GM12878 (cell line): ENCODE measurements at regions not wholly inside any gene's neighbourhood (a gene's known extent, or its start where the extent isn't known, plus 50 kb on each side); places are given as distances from the start of the nearest gene placed in this dataset.

Experiments
- ATAC-seq: fragments of 200-7000 bp; cut with Tn5 transposase; 3 replicates; pipeline ENCODE4 v1.9.1; 2020; ENCODE audit warnings: mild to moderate bottlenecking, moderate library complexity
- BruUV-seq: library from RNA; stranded (reverse); fragments of 400-500 nt; replicated peaks from 2 replicates; lab custom pipeline; 2021; lab: Mats Ljungman, UMichigan
- CTCF ChIA-PET: fragments of 300-600 bp; sonication (Branson Sonifier 250); formaldehyde crosslinking; extraction: SDS; loops from one replicate; lab custom pipeline; 2021; ENCODE audit warnings: inconsistent platforms; lab: Yijun Ruan, JAX
- POLR2A ChIA-PET: fragments of 350-600 bp; formaldehyde crosslinking; extraction: SDS; loops from one replicate; lab custom pipeline; 2021; ENCODE audit warnings: inconsistent platforms; lab: Charles Lee
- RAD21 ChIA-PET: fragments of 300-600 bp; sonication (Branson Sonifier 250); formaldehyde crosslinking; loops from one replicate; lab custom pipeline; 2023; ENCODE audit warnings: antibody characterized with exemption; ENCODE audit not compliant: unreplicated experiment; lab: Charles Lee
- SMC1A ChIA-PET: fragments of 300-600 bp; sonication (Branson Sonifier 250); formaldehyde crosslinking; loops from one replicate; lab custom pipeline; 2023; ENCODE audit not compliant: unreplicated experiment, uncharacterized antibody; lab: Charles Lee
- DNase-seq: peaks from one replicate; pipeline ENCODE4 v3.0.0-alpha.2; 2011; ENCODE audit warnings: low read depth, low spot score
- FAIRE-seq: peaks from 3 replicates; lab custom pipeline; 2011; peaks lifted over from hg19 to GRCh38; lab: Jason Lieb, UNC
- H2AFZ ChIP-seq: 2 replicates; pipeline ENCODE4 v1.6.0; 2011; ENCODE audit warnings: low read depth, low read length, control low read depth; ENCODE audit not compliant: control insufficient read depth
- H3K27ac ChIP-seq: 2 replicates; pipeline ENCODE4 v1.5.1; 2011; ENCODE audit warnings: control low read depth; ENCODE audit not compliant: control insufficient read depth, insufficient read depth
- H3K27me3 ChIP-seq, 2 experiments: replicated peaks in 1 of 2; 2 replicates each; pipeline versions ENCODE4 v1.6.0 to v1.6.1; 2011; ENCODE audit warnings: low read length in 1 of 2; ENCODE audit not compliant: control insufficient read depth in 2 of 2, insufficient read depth in 2 of 2
- H3K36me3 ChIP-seq, 2 experiments: 2 replicates each; pipeline ENCODE4 v1.5.1; 2011; ENCODE audit warnings: low read length in 1 of 2; ENCODE audit not compliant: control insufficient read depth in 2 of 2, insufficient read depth in 2 of 2
- H3K4me1 ChIP-seq: 2 replicates; pipeline ENCODE4 v1.6.1; 2011; ENCODE audit warnings: mild to moderate bottlenecking, low read length, moderate library complexity, mixed read lengths; ENCODE audit not compliant: control insufficient read depth, insufficient read depth
- H3K4me2 ChIP-seq: 2 replicates; pipeline ENCODE4 v1.6.0; 2011; ENCODE audit warnings: control low read depth; ENCODE audit not compliant: control insufficient read depth, insufficient read depth
- H3K4me3 ChIP-seq: fragments of 200-600 bp; sonication (generic); 2 replicates; pipeline ENCODE4 v1.5.1; 2016
- H3K79me2 ChIP-seq: 2 replicates; pipeline ENCODE4 v1.6.0; 2011; ENCODE audit warnings: low read length; ENCODE audit not compliant: control insufficient read depth, insufficient read depth
- H3K9ac ChIP-seq: 2 replicates; pipeline ENCODE4 v1.8.0; 2011; ENCODE audit warnings: low read length, control low read depth, mixed read lengths; ENCODE audit not compliant: control insufficient read depth, insufficient read depth
- H3K9me3 ChIP-seq: replicated peaks from 3 replicates; pipeline ENCODE4 v1.5.1; 2011; ENCODE audit warnings: mild to moderate bottlenecking, low read length; ENCODE audit not compliant: control insufficient read depth, insufficient read depth
- H4K20me1 ChIP-seq: 2 replicates; pipeline ENCODE4 v1.6.0; 2011; ENCODE audit not compliant: control insufficient read depth, insufficient read depth
- E2F8 ChIP-seq: fragments of 450-650 bp; IDR thresholded peaks from 2 replicates; pipeline ENCODE4 v1.6.1; 2018; ENCODE audit warnings: mild to moderate bottlenecking, low read depth, moderate library complexity; ENCODE audit not compliant: partially characterized antibody
- EED ChIP-seq: sonication (generic); IDR thresholded peaks from 2 replicates; pipeline ENCODE4 v1.6.1; 2016; ENCODE audit warnings: antibody characterized with exemption, low read depth
- ETV6 ChIP-seq, 2 experiments: fragments of 450-650 bp in 1 of 2; IDR thresholded peaks in 1 of 2; conservative IDR thresholded peaks in 1 of 2; 2 replicates each; pipeline ENCODE4 v1.6.1; 2014; ENCODE audit warnings: antibody characterized with exemption in 1 of 2, borderline replicate concordance in 1 of 2, low read depth in 1 of 2, mild to moderate bottlenecking in 1 of 2, moderate library complexity in 1 of 2
- MAX ChIP-seq: IDR thresholded peaks from 2 replicates; pipeline ENCODE4 v1.6.1; 2012; ENCODE audit warnings: low read depth, low read length, improper control_type of control experiment
- MLLT1 ChIP-seq: fragments of 450-650 bp; IDR thresholded peaks from 2 replicates; pipeline ENCODE4 v1.6.1; 2016; ENCODE audit warnings: mild to moderate bottlenecking
- RAD21 ChIP-seq: IDR thresholded peaks from 2 replicates; pipeline ENCODE4 v1.6.1; 2011; ENCODE audit warnings: mild to moderate bottlenecking, low read depth, low read length, moderate library complexity; ENCODE audit not compliant: insufficient read depth
- SP1 ChIP-seq: IDR thresholded peaks from one replicate; pipeline ENCODE4 v1.6.1; 2011; ENCODE audit warnings: low read depth, low read length
- SREBF1 ChIP-seq: IDR thresholded peaks from 2 replicates; pipeline ENCODE4 v1.6.1; 2012; ENCODE audit warnings: mild to moderate bottlenecking, low read length
- TCF12 ChIP-seq: IDR thresholded peaks from 2 replicates; pipeline ENCODE4 v1.6.1; 2011; ENCODE audit warnings: low read depth, mild to moderate bottlenecking, low read length
- TCF3 ChIP-seq: IDR thresholded peaks from 2 replicates; pipeline ENCODE4 v1.6.1; 2012; ENCODE audit warnings: low read depth, mild to moderate bottlenecking, low read length, borderline replicate concordance; ENCODE audit not compliant: insufficient read depth
- ZNF384 ChIP-seq: IDR thresholded peaks from 2 replicates; pipeline ENCODE4 v1.6.1; 2012; ENCODE audit warnings: low read depth, mild to moderate bottlenecking, low read length, improper control_type of control experiment, borderline replicate concordance
- WGBS: methylation state at CpG from one replicate; pipeline ENCODE4 v1.1.6; 2016; ENCODE audit warnings: low lambda C conversion rate; ENCODE audit not compliant: insufficient replicate concordance, insufficient coverage; ENCODE audit errors: missing lambda C conversion rate; 5-methylcytosine and 5-hydroxymethylcytosine counted together
- in situ Hi-C: fragments of 300-500 bp; cut with MboI; formaldehyde crosslinking; loops from 9 replicates; pipeline ENCODE4 v1.14.3; 2018; ENCODE audit warnings: mixed read lengths
- intact Hi-C: fragments of 100-400 bp; cut with micrococcal nuclease; formaldehyde crosslinking; loops from one replicate; pipeline ENCODE4 v1.14.2; 2022; ENCODE audit not compliant: unreplicated experiment

GRCh38 chr3:132874701-132875100, 152.5 kb upstream of the NPHP3 start:
- Histone ChIP-seq H3K4me1 (no peaks in the 10 kb centered on the region), H3K36me3 (no peaks in the 10 kb centered on the region), H3K79me2 (no peaks in the 10 kb centered on the region), H3K4me3 (no peak overlapping the region), H3K9me3 (no peaks in the 10 kb centered on the region), H3K27me3 (no peaks in the 10 kb centered on the region; a peak in 2 of 4 replicates)
- in situ Hi-C loops: no loop called here
- intact Hi-C loops: no loop called here
- POLR2A ChIA-PET: no interaction called here
- RAD21 ChIA-PET: no interaction called here
- SMC1A ChIA-PET: no interaction called here
- WGBS: 0% methylated on average over 1 of the region's 1 CpG
- no TSS peak for BruUV-seq
- TF ChIP-seq ZNF384: no peak
- TF ChIP-seq, all 136 proteins: peak for 0
- no peak overlapping the region for H3K27ac ChIP-seq
- FAIRE-seq (no peak), ATAC-seq (no peak), DNase-seq (no peak)
- H4K20me1 ChIP-seq: no peaks in the 10 kb centered on the region
- no peak overlapping the region for H2AFZ ChIP-seq
- no peak overlapping the region for H3K9ac ChIP-seq
- CTCF ChIA-PET: no interaction called here
- no peak overlapping the region for H3K4me2 ChIP-seq

- Histone ChIP-seq H3K9me3 (no peaks in the 10 kb centered on the region), H3K79me2 (no peaks in the 10 kb centered on the region), H2AFZ (no peak overlapping the region), H3K4me3 (no peak overlapping the region), H3K27me3 (no peaks in the 10 kb centered on the region; a peak in 2 of 4 replicates), H3K4me1 (no peaks in the 10 kb centered on the region), H4K20me1 (no peaks in the 10 kb centered on the region), H3K4me2 (no peak overlapping the region), H3K9ac (no peak overlapping the region), H3K36me3 (no peaks in the 10 kb centered on the region), H3K27ac (no peak overlapping the region)
- RAD21 ChIA-PET: no interaction called here
- no TSS peak for BruUV-seq
- CTCF ChIA-PET: no interaction called here
- WGBS: 0% methylated on average over 1 of the region's 1 CpG
- POLR2A ChIA-PET: no interaction called here
- ATAC-seq: no peak
- intact Hi-C loops: no loop called here
- in situ Hi-C loops: no loop called here
- FAIRE-seq: no peak
- DNase-seq: no peak
- SMC1A ChIA-PET: interaction anchor here (1.2 kb wide), 1 partner anchor 8 kb away, joined by 3 read pairs; no protein-coding TSS in a partner anchor
- no peak for TF ChIP-seq TCF12
- no peak for TF ChIP-seq EED
- no peak for TF ChIP-seq MAX
- no peak for TF ChIP-seq TCF3
- no peak for TF ChIP-seq SP1
- TF ChIP-seq MLLT1: no peak
- no peak for TF ChIP-seq ETV6 (conservative IDR thresholded peaks at IDR 0.05 in 1 of 2, IDR thresholded peaks at IDR 0.05 in 1 of 2; ENCODE audit: borderline replicate concordance in 1 of 2, low read depth in 1 of 2)
- no peak for TF ChIP-seq E2F8
- no peak for TF ChIP-seq SREBF1
- no peak for TF ChIP-seq RAD21
Observed at GRCh38 chr3:132872711-132873110, 150.5 kb upstream of the NPHP3 start.
